Transverse colon (tissue), 4 donors: ENCODE measurements at regions not wholly inside any gene's neighbourhood (a gene's known extent, or its start where the extent isn't known, plus 50 kb on each side); places are given as distances from the start of the nearest gene placed in this dataset.

Experiments
- DNase-seq: peaks from one replicate; pipeline ENCODE4 v3.0.0-alpha.2; 2019
- H3K27ac ChIP-seq, 4 donors: fragments of 200-600 bp; sonication (generic); 2 replicates each; pipeline ENCODE4 v1.5.1; 2016 to 2018; ENCODE audit warnings: inconsistent platforms in 4 of 4
- H3K27me3 ChIP-seq: fragments of 200-600 bp; sonication (generic); 2 replicates; pipeline ENCODE4 v1.5.1; 2017; ENCODE audit warnings: inconsistent platforms
- H3K36me3 ChIP-seq, 4 donors: fragments of 200-600 bp; sonication (generic); 2 replicates each; pipeline ENCODE4 v1.5.1; 2017 to 2019; ENCODE audit warnings: inconsistent platforms in 4 of 4
- H3K4me1 ChIP-seq, 4 donors: fragments of 200-600 bp; sonication (generic); 2 replicates each; pipeline ENCODE4 v1.5.1; 2017 to 2020; ENCODE audit warnings: inconsistent platforms in 4 of 4
- H3K4me3 ChIP-seq, 4 donors: fragments of 200-600 bp; sonication (generic); 1 replicate in 1 of 4; 2 replicates in 3 of 4; pipeline versions ENCODE4 v1.5.1 to v1.6.1; 2017 to 2019; ENCODE audit warnings: inconsistent platforms in 4 of 4
- H3K9me3 ChIP-seq, 2 donors: fragments of 200-600 bp; sonication (generic); 2 replicates each; pipeline ENCODE4 v1.5.1; 2017 to 2019; ENCODE audit warnings: inconsistent platforms in 2 of 2
- EP300 ChIP-seq: sonication (generic); formaldehyde crosslinking; IDR thresholded peaks from one replicate; pipeline ENCODE4 v1.6.1; 2017; ENCODE audit warnings: antibody characterized with exemption, low read depth
- POLR2A ChIP-seq: fragments of 450-650 bp; IDR thresholded peaks from one replicate; pipeline ENCODE4 v1.6.1; 2016; ENCODE audit warnings: antibody characterized with exemption, mild to moderate bottlenecking, moderate library complexity
- POLR2AphosphoS5 ChIP-seq, 3 donors: sonication (generic); formaldehyde crosslinking; IDR thresholded peaks; one replicate each; pipeline ENCODE4 v1.6.1; 2016; ENCODE audit warnings: antibody characterized with exemption in 3 of 3
- WGBS, 2 donors: methylation state at CpG; one replicate each; pipeline ENCODE4 v1.1.5; 2018; ENCODE audit warnings: low coverage in 1 of 2; 5-methylcytosine and 5-hydroxymethylcytosine counted together
- in situ Hi-C, 4 donors: fragments of 200-750 bp; cut with MboI; loops; one replicate each; pipeline versions ENCODE4 v1.15.0 to v1.15.1; 2017; ENCODE audit warnings: low sequenced_read_pairs in 3 of 4, low pct_ligation_motif_present in 1 of 4, low pct_unique_long_range_greater_than_20kb in 1 of 4
- intact Hi-C: fragments of 100-400 bp; cut with DNase I; formaldehyde crosslinking; loops from one replicate; pipeline ENCODE4 v1.15.1; 2023; ENCODE audit warnings: low total_unique reads
- TF ChIP-seq, protein P1 (sequence below), 5 experiments: fragments of 200-600 bp in 3 of 5; fragments of 450-650 bp in 2 of 5; sonication (generic) in 3 of 5; IDR thresholded peaks; 1 replicate in 2 of 5; 2 replicates in 3 of 5; pipeline ENCODE4 v1.5.1; 2016 to 2017; ENCODE audit warnings: antibody characterized with exemption in 5 of 5, inconsistent platforms in 3 of 5, mild to moderate bottlenecking in 2 of 5, moderate library complexity in 1 of 5

- intact Hi-C loops, result no loop called here
- Histone ChIP-seq H3K27ac (no peak overlapping the region), H3K4me3 (no peak overlapping the region), H3K27me3 (peaks cover 5% of the 10 kb centered on the region), H3K4me1 (no peaks in the 10 kb centered on the region), H3K9me3 (no peaks in the 10 kb centered on the region), H3K36me3 (no peaks in the 10 kb centered on the region)
- 51 to 72% methylated on average over 2 of the region's 2 CpGs for WGBS, 2 donors
- no peak for TF ChIP-seq EP300
- TF ChIP-seq POLR2AphosphoS5 (IDR thresholded peaks at IDR 0.05), result no peak
- no peak for TF ChIP-seq POLR2A
- TF ChIP-seq, protein P1, sequence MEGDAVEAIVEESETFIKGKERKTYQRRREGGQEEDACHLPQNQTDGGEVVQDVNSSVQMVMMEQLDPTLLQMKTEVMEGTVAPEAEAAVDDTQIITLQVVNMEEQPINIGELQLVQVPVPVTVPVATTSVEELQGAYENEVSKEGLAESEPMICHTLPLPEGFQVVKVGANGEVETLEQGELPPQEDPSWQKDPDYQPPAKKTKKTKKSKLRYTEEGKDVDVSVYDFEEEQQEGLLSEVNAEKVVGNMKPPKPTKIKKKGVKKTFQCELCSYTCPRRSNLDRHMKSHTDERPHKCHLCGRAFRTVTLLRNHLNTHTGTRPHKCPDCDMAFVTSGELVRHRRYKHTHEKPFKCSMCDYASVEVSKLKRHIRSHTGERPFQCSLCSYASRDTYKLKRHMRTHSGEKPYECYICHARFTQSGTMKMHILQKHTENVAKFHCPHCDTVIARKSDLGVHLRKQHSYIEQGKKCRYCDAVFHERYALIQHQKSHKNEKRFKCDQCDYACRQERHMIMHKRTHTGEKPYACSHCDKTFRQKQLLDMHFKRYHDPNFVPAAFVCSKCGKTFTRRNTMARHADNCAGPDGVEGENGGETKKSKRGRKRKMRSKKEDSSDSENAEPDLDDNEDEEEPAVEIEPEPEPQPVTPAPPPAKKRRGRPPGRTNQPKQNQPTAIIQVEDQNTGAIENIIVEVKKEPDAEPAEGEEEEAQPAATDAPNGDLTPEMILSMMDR (IDR thresholded peaks at IDR 0.05), result no peak
- DNase-seq, result no peak
- in situ Hi-C loops, result no loop called here
These were observed 57.2 kb downstream of the NKX6-1 start for GRCh38 chr4:84441758-84442377.

DNA sequence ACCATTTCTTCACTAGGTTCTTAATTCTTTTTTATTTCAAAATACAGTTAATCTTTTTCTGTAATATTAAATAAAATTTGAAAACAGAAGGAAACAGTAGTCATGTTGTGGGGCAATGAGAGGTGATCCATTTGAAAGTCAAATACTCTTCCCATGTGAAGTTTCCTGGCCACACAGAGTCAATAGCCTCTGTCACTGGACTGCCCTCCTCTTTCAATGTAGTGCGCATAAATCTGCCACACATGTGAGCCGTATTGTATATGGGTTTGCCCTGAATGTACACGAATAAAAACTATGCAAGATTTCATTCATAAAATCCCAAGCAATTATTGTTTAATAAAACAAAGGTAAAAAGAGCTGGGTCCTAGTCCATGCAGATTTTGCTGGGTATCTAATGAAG is 59.1 kb downstream of the NKX6-1 start:
- WGBS, 2 donors, result 56 to 68% methylated on average over 3 of the region's 3 CpGs
- Histone ChIP-seq H3K4me3 (no peak overlapping the region), H3K27ac (no peak overlapping the region), H3K36me3 (no peaks in the 10 kb centered on the region), H3K27me3 (peaks cover 5% of the 10 kb centered on the region), H3K4me1 (no peaks in the 10 kb centered on the region), H3K9me3 (no peaks in the 10 kb centered on the region)
- in situ Hi-C loops, result no loop called here
- intact Hi-C loops, result no loop called here
- TF ChIP-seq POLR2A (no peak), POLR2AphosphoS5 (IDR thresholded peaks at IDR 0.05) (no peak), EP300 (no peak)
- TF ChIP-seq, protein P1 (IDR thresholded peaks at IDR 0.05), result no peak
- DNase-seq, result no peak

DNA sequence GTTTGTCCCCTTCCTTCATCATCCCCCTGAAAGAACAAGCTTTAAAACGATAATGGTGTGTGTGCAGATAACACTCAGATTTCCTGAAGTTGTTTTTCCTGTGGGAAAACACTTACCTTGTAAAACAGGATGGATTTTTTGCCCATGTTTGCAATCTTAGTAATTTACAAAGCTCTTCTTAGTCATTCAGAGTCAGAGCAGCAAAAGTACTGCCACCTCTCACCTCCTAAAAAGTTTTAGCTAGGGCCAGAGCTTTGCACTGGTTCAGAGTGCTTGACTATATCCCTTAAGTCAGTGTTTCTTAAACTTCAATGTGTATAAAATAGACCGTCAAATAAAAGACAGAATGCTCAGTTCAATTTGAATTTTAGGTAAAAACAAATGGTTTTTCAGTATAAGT is 62.3 kb downstream of the NKX6-1 start:
- H3K27ac ChIP-seq, result no peak overlapping the region
- TF ChIP-seq POLR2A (no peak), POLR2AphosphoS5 (IDR thresholded peaks at IDR 0.05) (no peak), EP300 (no peak)
- TF ChIP-seq, protein P1 (IDR thresholded peaks at IDR 0.05), result no peak
- in situ Hi-C loops (no loop called here), intact Hi-C loops (no loop called here)
- no peaks in the 10 kb centered on the region for H3K4me1 ChIP-seq
- H3K9me3 ChIP-seq, result no peaks in the 10 kb centered on the region
- no peak overlapping the region for H3K4me3 ChIP-seq
- H3K27me3 ChIP-seq, result no peaks in the 10 kb centered on the region
- DNase-seq, result no peak
- H3K36me3 ChIP-seq, result no peaks in the 10 kb centered on the region
- 57 to 67% methylated on average over 2 of the region's 2 CpGs for WGBS, 2 donors

- H3K36me3 ChIP-seq, result no peaks in the 10 kb centered on the region
- no peaks in the 10 kb centered on the region for H3K4me1 ChIP-seq
- no peak overlapping the region for H3K27ac ChIP-seq
- TF ChIP-seq, protein P1 (IDR thresholded peaks at IDR 0.05), result no peak
- TF ChIP-seq POLR2A, result no peak
- TF ChIP-seq POLR2AphosphoS5 (IDR thresholded peaks at IDR 0.05), result no peak
- no peak for TF ChIP-seq EP300
- H3K4me3 ChIP-seq, result no peak overlapping the region
- no peak for DNase-seq
- WGBS, 2 donors, result 67 to 74% methylated on average over 2 to 3 of the region's 3 CpGs
- intact Hi-C loops (no loop called here), in situ Hi-C loops (no loop called here)
- H3K27me3 ChIP-seq, result no peaks in the 10 kb centered on the region
- no peaks in the 10 kb centered on the region for H3K9me3 ChIP-seq
These were observed 64.7 kb downstream of the NKX6-1 start for GRCh38 chr4:84434344-84434743.
